ENCODE measurements at regions not wholly inside any gene's neighbourhood (a gene's known extent, or its start where the extent isn't known, plus 50 kb on each side); places are given as distances from the start of the nearest gene placed in this dataset.

- TF ChIP-seq POLR2AphosphoS5 (IDR thresholded peaks at IDR 0.05) (no peak), CTCF (IDR thresholded peaks at IDR 0.05; ENCODE audit: poor library complexity, severe bottlenecking) (no peak), REST (IDR thresholded peaks at IDR 0.05; ENCODE audit: borderline replicate concordance) (no peak), EZH2 (IDR thresholded peaks at IDR 0.05; ENCODE audit: borderline replicate concordance, insufficient read depth, low read length, poor library complexity, severe bottlenecking) (no peak), EP300 (conservative IDR thresholded peaks at IDR 0.05; ENCODE audit: poor library complexity, severe bottlenecking) (no peak), MXI1 (conservative IDR thresholded peaks at IDR 0.05; ENCODE audit: poor library complexity, severe bottlenecking) (no peak)
These were observed 139.5 kb upstream of the SOX5 start for GRCh38 chr12:24088751-24089509.
